Suprapubic skin (tissue), 4 donors: ENCODE measurements at regions not wholly inside any gene's neighbourhood (a gene's known extent, or its start where the extent isn't known, plus 50 kb on each side); places are given as distances from the start of the nearest gene placed in this dataset.

Experiments
- DNase-seq, 2 donors: peaks; one replicate each; pipeline ENCODE4 v3.0.0-alpha.2; 2019; ENCODE audit warnings: low spot score in 2 of 2
- H3K27ac ChIP-seq: fragments of 200-600 bp; sonication (generic); one replicate; pipeline ENCODE4 v1.5.1; 2019
- H3K27me3 ChIP-seq: fragments of 200-600 bp; sonication (generic); one replicate; pipeline ENCODE4 v1.5.1; 2019
- H3K36me3 ChIP-seq: fragments of 200-600 bp; sonication (generic); one replicate; pipeline ENCODE4 v1.5.1; 2019
- H3K4me1 ChIP-seq: fragments of 200-600 bp; sonication (generic); one replicate; pipeline ENCODE4 v1.5.1; 2019
- H3K4me3 ChIP-seq: fragments of 200-600 bp; sonication (generic); one replicate; pipeline ENCODE4 v1.5.1; 2019; ENCODE audit warnings: mild to moderate bottlenecking
- H3K9me3 ChIP-seq: fragments of 200-600 bp; sonication (generic); one replicate; pipeline ENCODE4 v1.5.1; 2019
- EP300 ChIP-seq: sonication (generic); formaldehyde crosslinking; IDR thresholded peaks from one replicate; pipeline ENCODE4 v1.6.1; 2017; ENCODE audit warnings: antibody characterized with exemption
- POLR2A ChIP-seq, 2 donors: fragments of 450-650 bp; IDR thresholded peaks; one replicate each; pipeline ENCODE4 v1.6.1; 2017; ENCODE audit warnings: antibody characterized with exemption in 2 of 2, mild to moderate bottlenecking in 2 of 2, moderate library complexity in 2 of 2
- POLR2AphosphoS5 ChIP-seq, 3 donors: sonication (generic); formaldehyde crosslinking; IDR thresholded peaks; one replicate each; pipeline ENCODE4 v1.6.1; 2017; ENCODE audit warnings: antibody characterized with exemption in 3 of 3
- WGBS: methylation state at CpG from one replicate; pipeline ENCODE4 v1.1.5; 2018; 5-methylcytosine and 5-hydroxymethylcytosine counted together
- TF ChIP-seq, protein P1 (sequence below), 2 donors: fragments of 200-600 bp in 1 of 2; fragments of 450-650 bp in 1 of 2; sonication (generic) in 1 of 2; IDR thresholded peaks; one replicate each; pipeline ENCODE4 v1.5.1; 2016 to 2019; ENCODE audit warnings: antibody characterized with exemption in 2 of 2, mild to moderate bottlenecking in 1 of 2, moderate library complexity in 1 of 2

DNA sequence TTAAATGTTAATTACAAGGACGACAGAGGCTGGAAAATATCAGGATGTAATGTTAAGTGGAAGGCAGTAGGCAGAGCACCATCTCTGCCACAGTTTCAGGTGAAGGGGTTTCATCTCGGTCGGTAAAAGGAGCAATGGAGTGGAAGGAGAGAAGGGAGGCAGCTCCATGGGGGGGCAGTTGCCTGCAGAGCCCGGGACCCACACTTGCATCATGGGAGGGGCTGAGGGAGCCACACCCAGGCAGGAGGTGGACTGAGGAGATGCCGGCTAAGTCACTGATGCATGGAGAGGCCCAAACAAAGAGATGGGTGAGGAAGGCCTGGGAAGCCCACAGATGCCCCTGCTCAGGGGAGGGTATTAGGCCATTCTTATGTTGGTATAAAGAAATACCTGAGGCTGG, 1470.9 kb downstream of the BRD1 start:
- Histone ChIP-seq H3K36me3 (no peaks in the 10 kb centered on the region), H3K9me3 (no peaks in the 10 kb centered on the region), H3K4me3 (no peak overlapping the region), H3K27me3 (peaks cover 29% of the 10 kb centered on the region), H3K4me1 (no peaks in the 10 kb centered on the region), H3K27ac (no peak overlapping the region)
- WGBS: 94% methylated on average over 5 of the region's 5 CpGs
- no peak for DNase-seq
- TF ChIP-seq POLR2A (IDR thresholded peaks at IDR 0.05) (no peak), POLR2AphosphoS5 (IDR thresholded peaks at IDR 0.05) (no peak)

GRCh38 chr22:48354096-48354495, 1473.6 kb downstream of the BRD1 start:
- 50% methylated on average over 5 of the region's 5 CpGs for WGBS
- Histone ChIP-seq H3K27me3 (peaks cover 31% of the 10 kb centered on the region), H3K36me3 (no peaks in the 10 kb centered on the region), H3K9me3 (no peaks in the 10 kb centered on the region), H3K27ac (no peak overlapping the region), H3K4me3 (no peak overlapping the region), H3K4me1 (no peaks in the 10 kb centered on the region)
- DNase-seq: no peak
- TF ChIP-seq EP300: no peak
- no peak for TF ChIP-seq POLR2AphosphoS5 (IDR thresholded peaks at IDR 0.05)

GRCh38 chr22:48353116-48353947, 1474.3 kb downstream of the BRD1 start:
- Histone ChIP-seq H3K27ac (no peak overlapping the region), H3K27me3 (peaks cover 28% of the 10 kb centered on the region), H3K9me3 (no peaks in the 10 kb centered on the region), H3K4me3 (no peak overlapping the region), H3K36me3 (no peaks in the 10 kb centered on the region), H3K4me1 (no peaks in the 10 kb centered on the region)
- peak in 1 of 2 donors; percentile 39 for DNase-seq
- no peak for TF ChIP-seq EP300
- TF ChIP-seq POLR2A (IDR thresholded peaks at IDR 0.05): no peak
- TF ChIP-seq, protein P1, sequence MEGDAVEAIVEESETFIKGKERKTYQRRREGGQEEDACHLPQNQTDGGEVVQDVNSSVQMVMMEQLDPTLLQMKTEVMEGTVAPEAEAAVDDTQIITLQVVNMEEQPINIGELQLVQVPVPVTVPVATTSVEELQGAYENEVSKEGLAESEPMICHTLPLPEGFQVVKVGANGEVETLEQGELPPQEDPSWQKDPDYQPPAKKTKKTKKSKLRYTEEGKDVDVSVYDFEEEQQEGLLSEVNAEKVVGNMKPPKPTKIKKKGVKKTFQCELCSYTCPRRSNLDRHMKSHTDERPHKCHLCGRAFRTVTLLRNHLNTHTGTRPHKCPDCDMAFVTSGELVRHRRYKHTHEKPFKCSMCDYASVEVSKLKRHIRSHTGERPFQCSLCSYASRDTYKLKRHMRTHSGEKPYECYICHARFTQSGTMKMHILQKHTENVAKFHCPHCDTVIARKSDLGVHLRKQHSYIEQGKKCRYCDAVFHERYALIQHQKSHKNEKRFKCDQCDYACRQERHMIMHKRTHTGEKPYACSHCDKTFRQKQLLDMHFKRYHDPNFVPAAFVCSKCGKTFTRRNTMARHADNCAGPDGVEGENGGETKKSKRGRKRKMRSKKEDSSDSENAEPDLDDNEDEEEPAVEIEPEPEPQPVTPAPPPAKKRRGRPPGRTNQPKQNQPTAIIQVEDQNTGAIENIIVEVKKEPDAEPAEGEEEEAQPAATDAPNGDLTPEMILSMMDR (IDR thresholded peaks at IDR 0.05): no peak
- 67% methylated on average over 11 of the region's 14 CpGs for WGBS

- Histone ChIP-seq H3K4me3 (no peak overlapping the region), H3K27ac (no peak overlapping the region), H3K27me3 (peaks cover 18% of the 10 kb centered on the region), H3K9me3 (no peaks in the 10 kb centered on the region), H3K36me3 (no peaks in the 10 kb centered on the region), H3K4me1 (peaks cover under 1% of the 10 kb centered on the region)
- WGBS: 90% methylated on average over 10 of the region's 18 CpGs
- TF ChIP-seq POLR2A (IDR thresholded peaks at IDR 0.05) (no peak), EP300 (no peak), POLR2AphosphoS5 (IDR thresholded peaks at IDR 0.05) (no peak)
- TF ChIP-seq, protein P1 (IDR thresholded peaks at IDR 0.05): no peak
- peak in 1 of 2 donors; percentile 50 for DNase-seq
Measured at GRCh38 chr22:48352086-48352911, 1475.4 kb downstream of the BRD1 start.

DNA sequence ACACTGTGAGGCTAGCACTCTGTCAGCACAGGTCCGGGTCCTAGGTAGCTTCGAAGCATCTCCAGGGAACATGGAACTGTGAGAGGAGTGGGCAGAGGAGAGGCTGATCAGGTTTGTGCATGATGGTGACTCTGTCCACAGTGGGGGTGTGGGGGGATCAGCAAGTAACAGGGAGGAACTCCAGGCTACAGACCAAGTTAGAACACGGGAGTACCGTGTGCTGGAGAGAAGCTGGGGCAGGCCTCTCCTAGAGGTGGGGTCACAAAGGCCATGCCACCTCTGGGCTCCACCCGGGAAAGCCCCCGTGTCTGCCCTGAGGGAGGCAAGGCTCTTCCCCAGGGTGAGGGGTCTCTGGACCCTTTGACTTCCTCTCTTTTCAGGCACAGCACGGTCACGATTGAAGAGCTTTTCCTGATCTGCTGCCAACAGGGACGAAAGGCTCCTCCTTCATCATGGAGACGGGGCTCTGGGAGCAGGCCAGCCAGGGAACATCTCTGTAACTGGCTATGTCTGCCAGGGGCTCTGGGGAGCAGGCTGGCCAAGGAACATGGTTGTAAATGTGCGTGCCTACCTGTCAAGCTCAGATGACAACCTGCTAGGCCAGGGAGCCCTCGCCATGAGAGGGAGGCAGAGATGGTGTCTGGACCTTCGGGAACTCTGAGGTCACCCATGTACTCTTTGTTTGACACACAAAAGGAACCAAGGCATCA, 1476.1 kb downstream of the BRD1 start:
- H3K9me3 ChIP-seq: no peaks in the 10 kb centered on the region
- H3K27ac ChIP-seq: no peak overlapping the region
- peaks cover 18% of the 10 kb centered on the region for H3K27me3 ChIP-seq
- no peak for TF ChIP-seq POLR2AphosphoS5 (IDR thresholded peaks at IDR 0.05)
- TF ChIP-seq, protein P1 (IDR thresholded peaks at IDR 0.05): no peak
- no peak for TF ChIP-seq POLR2A (IDR thresholded peaks at IDR 0.05)
- H3K4me1 ChIP-seq: peaks cover 5% of the 10 kb centered on the region
- H3K4me3 ChIP-seq: no peak overlapping the region
- peak in 1 of 2 donors; percentile 25 for DNase-seq
- 79% methylated on average over 12 of the region's 13 CpGs for WGBS
- no peaks in the 10 kb centered on the region for H3K36me3 ChIP-seq
